D721Med (cell line): ENCODE measurements at regions not wholly inside any gene's neighbourhood (a gene's known extent, or its start where the extent isn't known, plus 50 kb on each side); places are given as distances from the start of the nearest gene placed in this dataset.

Experiments used
- DNase-seq: peaks from one replicate; pipeline ENCODE4 v3.0.0; 2011; ENCODE audit warnings: low spot score; ENCODE audit not compliant: insufficient read length
- FAIRE-seq: peaks from 2 replicates; lab custom pipeline; 2011; peaks lifted over from hg19 to GRCh38; lab: Jason Lieb, UNC
- CTCF ChIP-seq: IDR thresholded peaks from 2 replicates; pipeline ENCODE4 v1.5.1; 2012; ENCODE audit warnings: mild to moderate bottlenecking, control low read depth; ENCODE audit not compliant: insufficient read depth; ENCODE audit errors: missing control alignments

- FAIRE-seq (no peak), DNase-seq (no peak)
- TF ChIP-seq CTCF: no peak
Observed at GRCh38 chr2:105577762-105578161, 166.9 kb upstream of the NCK2 start.

DNA sequence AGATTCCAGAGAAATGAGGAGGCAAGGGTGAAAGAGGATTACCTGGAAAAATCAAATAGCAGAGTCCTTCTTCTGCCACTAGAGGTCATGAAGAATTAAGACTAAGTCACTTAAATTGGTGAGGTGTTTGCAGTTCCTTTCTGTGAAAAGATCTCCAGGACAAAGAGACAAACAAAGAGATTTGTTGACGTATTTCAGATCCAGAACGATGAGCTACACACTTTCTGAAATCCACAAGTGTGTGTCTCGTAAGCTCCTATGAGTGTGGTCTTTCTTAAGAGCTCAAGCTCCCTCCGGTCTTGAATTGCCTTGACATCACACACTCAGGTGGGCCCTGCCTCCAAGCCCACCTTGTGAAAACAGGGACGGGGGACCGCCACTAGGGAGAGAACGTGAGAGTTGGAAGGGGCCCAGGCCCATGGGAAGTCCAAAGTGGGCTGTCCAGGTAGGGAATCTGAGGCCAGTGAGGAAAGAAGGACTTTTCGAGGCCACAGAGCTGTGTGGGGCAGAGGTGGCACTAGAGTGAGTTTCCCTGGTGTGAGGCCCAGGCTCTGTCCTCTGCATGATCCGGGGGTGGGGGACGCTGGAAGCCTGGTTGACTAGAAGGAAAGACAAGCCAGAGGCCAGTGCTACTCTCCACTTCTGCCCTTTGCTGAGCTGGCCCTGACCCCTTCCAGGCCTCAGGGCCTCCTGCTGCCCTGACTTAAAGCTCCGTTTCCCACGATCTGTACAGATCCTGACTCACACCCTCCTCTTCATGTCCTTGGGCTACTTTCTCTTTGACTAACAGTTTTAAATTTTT, 168.1 kb upstream of the NCK2 start:
- no peak for FAIRE-seq

GRCh38 chr2:105576050-105576439, 168.7 kb upstream of the NCK2 start:
- FAIRE-seq (no peak), DNase-seq (no peak)
- TF ChIP-seq CTCF: no peak

More for the DNA sequence above, 168.1 kb upstream of the NCK2 start:
- no peak for DNase-seq
- peak; percentile 70 for TF ChIP-seq CTCF

- no peak for TF ChIP-seq CTCF
- FAIRE-seq (no peak), DNase-seq (no peak)
Observed at GRCh38 chr2:105575499-105576025, 169.2 kb upstream of the NCK2 start.

DNA sequence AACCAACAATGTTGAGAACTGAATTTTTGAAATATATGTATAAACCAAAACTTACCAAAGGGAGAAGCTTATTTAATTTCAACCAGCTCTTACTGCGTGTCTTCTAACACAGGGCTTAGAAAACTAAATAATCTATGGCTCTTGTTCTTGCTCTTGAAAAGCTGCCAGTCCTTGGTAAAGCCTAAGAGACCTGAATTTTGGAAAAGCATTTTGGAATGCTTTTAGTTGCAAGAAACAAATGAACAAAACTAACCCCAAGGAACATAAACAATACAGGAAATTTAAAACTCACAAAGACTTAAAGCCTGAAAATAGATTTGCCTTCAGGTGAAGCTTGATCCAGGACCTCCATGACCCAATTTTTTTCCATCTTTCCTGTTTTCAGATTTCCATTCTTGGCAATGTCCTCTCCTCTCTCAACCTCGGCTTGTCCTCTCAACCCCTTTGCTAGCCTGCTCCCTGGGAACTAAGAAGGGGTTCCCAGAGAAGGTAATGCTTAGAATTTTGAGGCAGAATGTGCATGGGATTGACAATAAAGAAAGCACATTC, 169.8 kb upstream of the NCK2 start:
- no peak for FAIRE-seq
- DNase-seq: no peak
- TF ChIP-seq CTCF: no peak

DNA sequence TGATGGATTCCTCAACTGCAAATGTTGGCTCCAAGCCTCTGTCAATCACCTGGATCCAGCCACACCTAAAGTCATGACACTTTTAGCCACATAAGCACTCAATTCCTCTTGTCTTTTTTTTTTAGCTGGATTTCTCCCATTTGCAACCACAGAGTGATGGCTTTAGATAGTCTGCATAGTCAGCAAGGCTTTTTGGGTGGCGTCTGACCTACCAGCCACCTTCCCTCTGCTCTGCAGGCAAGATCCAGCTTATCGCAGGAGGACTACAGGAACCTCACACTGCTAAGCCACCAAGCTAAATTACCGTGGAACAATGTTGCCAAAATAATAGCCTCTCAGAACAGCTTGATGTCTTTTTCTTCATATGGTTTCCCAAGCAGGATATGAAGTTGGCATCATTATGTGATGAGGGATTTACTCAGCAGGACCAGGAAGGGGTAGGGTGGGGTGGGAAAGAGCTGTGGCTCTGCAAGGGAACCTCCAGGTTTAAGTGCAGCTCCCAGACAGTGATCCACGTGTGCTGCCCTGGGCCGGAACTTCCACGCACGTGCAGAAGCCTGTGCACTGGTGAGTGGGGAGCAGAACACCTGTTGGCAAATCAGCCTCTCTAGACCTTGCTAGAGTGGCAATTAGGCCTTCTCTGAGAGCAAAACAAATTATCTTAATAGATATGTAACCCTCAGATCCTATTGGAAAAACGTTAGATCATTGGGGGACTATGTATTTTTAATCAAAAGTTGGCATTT, 170.6 kb upstream of the NCK2 start:
- DNase-seq: no peak
- no peak for TF ChIP-seq CTCF
- FAIRE-seq: no peak
